HG03196 (cell line): ENCODE measurements at regions not wholly inside any gene's neighbourhood (a gene's known extent, or its start where the extent isn't known, plus 50 kb on each side); places are given as distances from the start of the nearest gene placed in this dataset.
"Not testable (repeated sequence)": the region's sequence is repeated elsewhere in the genome, so short reads cannot be mapped to it uniquely, and the experiment has no call there.

ENCODE experiments used
- ATAC-seq: cut with Tn5 transposase; IDR thresholded peaks from one replicate; pipeline ENCODE4 v1.9.1; 2021; ENCODE audit not compliant: unreplicated experiment

GRCh38 chr3:174336784-174337183 lies 522.4 kb upstream of the NAALADL2 start:
- ATAC-seq, result no peak

DNA sequence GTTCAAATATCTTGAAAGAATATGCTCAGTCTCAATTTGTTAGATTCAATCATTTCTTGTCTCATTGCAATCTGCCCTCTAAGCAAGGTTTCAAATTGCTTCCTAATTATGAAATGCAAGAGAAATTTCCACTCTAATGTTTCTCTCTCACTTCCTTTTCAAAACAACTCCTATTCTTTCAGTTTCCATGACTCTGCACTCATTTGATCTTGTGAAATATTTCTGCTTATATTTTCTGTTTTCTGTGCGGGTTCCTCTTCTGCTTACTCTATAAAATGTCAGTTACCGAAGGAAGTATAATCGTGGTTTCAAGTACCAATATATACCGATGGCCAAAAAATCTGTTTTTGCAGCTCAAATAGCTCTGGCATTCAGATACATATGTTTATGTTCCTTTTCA lies 521.9 kb upstream of the NAALADL2 start:
- no peak for ATAC-seq

DNA sequence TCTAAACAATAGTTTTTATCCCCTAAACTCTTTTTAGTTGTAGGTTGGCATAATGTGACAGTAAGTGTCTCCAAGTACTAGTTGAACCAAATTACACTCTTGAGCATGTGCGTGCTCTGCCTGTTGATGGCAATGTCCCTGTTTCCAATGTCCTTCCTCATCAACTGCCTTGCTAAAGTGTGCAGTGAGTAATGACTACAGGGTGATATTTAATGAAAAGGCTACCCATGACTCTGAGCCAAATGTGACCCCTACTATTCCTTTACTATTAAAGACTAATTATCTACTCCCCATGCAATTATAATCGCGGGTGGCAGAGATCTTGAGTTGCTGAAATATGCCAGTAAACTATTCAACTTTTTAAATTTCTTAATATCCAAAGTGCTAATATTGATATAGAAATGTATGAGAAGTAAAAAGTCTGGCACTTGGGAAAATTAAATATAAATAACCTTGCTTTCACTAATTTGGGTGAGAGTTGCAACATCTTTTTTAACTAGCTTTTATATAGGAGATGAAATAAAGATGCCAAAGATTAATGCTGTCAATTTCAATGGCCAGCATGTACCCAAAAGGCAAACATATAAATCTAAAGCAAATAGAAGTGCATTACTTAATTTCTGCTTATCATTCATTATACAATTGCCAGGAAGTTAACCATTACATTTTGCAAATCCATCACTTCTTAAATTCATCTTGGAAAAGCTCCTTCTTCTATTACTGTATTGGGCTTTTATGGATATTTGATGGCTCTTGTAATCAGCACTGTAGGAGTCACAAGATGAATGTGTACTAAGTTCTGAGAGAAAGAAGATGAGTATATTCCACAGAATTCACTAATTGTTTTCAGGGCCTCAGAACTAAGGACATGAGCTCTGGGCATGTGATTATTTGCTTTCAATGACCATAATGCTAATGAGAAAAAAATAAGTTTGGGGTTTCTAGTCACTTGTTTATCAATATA lies 518.2 kb upstream of the NAALADL2 start:
- no peak for ATAC-seq

- no peak for ATAC-seq
These were observed 517.0 kb upstream of the NAALADL2 start for GRCh38 chr3:174342171-174342570.

GRCh38 chr3:174342941-174343501 lies 516.1 kb upstream of the NAALADL2 start:
- ATAC-seq, result no peak

DNA sequence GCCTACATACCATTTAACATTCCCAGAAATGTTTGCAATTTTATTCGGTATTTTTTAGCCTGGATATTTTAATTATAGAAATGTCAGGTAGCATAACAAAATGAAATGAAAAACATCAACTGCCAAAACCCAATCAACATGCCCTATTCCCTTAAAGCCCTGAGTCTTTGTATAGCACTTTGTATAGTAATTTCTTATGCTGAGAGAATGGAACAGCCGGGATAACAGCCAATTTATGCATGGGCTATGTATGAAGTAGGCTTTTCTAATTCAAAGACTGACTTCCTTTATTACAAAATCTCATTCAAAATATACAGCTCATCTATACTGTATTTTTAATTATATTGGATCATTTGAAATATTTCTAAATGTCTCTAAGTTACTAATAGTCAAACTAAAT lies 513.0 kb upstream of the NAALADL2 start:
- no peak for ATAC-seq

DNA sequence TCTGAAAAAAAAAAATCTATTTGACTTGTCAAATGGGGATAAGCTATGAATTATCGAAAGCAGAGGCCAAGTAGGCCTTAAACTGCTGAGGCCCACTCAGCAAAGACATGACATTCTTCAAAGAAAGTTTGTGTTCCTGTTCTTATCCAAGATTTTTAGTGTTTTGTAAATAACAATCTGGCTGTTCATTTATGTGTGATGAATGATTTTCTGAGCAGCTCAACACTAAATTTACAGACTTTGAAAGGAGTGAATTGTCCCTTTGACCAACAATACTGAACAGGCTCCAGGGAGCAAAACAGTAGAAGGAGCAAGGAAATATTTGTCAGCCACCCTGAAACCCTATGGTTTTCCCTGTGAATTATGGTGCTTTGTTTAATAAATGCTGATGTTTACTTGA lies 512.6 kb upstream of the NAALADL2 start:
- no peak for ATAC-seq

DNA sequence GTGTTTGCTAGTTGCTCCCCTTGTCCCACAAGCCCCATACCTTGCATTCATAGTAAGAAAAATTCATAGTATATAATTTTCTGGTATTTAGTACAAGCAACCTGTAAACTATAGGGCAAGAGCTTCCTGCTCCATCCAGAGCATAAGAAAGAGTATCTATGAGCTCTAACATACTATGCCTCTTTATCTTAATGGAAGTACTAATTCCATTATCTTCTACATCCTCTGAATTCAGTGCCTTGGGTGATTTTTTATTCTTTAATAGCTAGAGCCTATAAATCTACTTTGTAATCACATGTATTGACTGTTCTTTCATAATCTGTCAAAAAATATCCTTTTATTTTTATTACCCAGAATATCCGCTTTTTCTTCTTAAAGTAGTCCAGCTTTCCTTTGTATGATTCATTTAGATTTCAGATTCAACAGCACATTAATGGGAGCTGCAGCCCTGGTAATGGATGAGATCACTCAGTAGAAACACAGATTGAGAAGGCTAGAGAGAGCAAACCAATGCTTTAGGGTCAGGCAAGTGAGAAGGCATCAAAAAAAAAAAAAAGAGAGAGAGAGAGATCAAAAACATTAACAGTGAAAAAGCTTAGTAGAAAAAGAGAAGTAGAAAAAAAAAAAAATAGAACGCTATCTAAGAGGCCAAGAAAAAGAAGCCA lies 511.5 kb upstream of the NAALADL2 start:
- no peak for ATAC-seq

DNA sequence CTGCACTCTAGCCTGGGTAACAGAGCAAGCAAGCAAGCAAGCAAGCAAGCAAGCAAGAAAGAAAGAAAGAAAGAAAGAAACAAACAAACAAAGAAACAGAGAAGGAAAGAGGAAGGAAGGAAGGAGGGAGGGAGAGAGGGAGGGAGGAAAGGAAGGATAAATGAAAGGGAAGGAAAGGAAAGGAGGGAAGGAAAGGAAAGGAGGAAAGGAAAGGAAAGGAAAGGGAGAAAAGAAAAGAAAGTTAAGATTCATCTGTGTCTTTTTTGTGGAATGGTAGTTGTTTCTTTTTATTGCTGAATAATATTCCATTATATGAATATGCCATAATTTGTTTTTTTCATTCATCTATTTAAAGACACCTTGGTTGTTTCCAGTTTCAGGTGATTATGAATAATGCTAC lies 506.9 kb upstream of the NAALADL2 start:
- no peak for ATAC-seq

DNA sequence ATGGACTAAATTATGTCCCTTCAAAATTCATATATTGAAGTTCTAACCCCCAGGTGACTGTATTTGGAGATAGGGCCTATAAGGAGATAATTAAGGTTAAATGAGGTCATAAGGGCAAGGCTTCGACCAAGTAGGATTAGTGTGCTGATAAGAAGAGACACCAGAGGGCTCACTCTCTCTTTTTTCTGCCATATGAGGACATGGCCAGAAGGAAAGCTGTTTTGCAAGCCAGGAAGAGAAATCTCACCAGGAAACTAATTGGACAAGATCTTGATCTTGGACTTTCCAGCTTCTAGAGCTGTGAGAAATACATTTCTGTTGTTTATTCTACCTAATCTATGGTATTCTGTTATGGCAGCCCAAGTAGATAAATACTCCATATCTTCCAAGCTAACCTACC lies 503.6 kb upstream of the NAALADL2 start:
- no peak for ATAC-seq

- no peak for ATAC-seq
These were observed 502.5 kb upstream of the NAALADL2 start for GRCh38 chr3:174356596-174356995.

DNA sequence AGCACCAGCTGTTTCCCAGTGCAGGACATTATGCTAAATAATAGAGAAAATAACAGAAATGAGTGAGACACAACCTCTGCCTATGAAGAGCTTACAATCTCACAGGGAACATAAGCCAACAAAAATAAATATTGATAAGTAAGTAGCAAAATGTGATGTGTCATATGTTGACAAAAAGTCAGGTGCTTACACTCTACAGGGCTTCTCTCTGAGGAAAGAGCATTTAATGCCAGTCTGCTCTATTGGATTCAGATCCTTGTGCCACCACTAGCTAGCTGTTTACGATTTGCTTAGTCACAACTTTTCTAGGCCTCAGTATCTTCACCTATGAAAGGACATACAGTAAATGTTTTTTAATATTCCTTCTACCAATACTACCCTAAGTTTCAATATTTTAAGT lies 500.9 kb upstream of the NAALADL2 start:
- no peak for ATAC-seq

DNA sequence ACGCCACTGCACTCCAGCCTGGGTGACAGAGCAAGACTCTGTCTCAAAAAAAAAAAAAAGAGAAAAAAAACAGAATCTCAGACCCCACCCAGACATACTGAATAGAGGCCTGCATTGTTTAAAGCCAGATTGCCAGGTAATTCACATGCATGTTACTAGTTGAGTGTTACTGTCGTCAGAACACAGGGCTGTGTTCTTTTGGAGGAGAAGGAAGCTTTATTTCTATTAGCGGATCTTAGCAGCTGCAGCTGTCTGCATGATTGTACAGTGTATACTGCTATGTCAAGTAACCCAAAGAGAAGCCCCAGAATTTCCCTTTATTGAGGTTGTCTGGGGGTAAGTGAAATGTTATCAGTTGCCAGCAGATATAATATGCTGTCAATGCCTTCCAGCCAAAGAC lies 496.6 kb upstream of the NAALADL2 start:
- no peak for ATAC-seq

DNA sequence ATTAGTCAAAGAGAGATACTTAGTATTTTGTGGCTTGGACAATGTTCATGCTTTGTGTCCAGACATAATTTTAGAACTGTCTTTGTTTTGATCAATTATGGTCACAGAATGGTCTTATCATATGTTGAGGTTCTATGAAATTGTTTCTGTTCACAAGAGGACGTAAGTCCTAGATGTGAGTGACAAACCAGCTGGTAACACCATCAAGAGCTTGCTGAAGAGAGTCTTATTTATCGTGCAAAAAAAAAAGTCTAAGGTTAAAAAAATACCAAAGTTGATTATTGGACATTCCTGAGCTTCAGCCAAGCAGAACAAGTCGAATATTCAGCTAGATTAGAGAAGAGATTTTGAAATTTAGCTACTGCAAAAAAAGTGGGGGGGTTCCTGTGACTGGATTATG lies 495.9 kb upstream of the NAALADL2 start:
- ATAC-seq, result no peak

GRCh38 chr3:174365796-174366195 lies 493.3 kb upstream of the NAALADL2 start:
- ATAC-seq, result no peak

- ATAC-seq, result not testable (repeated sequence)
These were observed 492.2 kb upstream of the NAALADL2 start for GRCh38 chr3:174366904-174367303.

DNA sequence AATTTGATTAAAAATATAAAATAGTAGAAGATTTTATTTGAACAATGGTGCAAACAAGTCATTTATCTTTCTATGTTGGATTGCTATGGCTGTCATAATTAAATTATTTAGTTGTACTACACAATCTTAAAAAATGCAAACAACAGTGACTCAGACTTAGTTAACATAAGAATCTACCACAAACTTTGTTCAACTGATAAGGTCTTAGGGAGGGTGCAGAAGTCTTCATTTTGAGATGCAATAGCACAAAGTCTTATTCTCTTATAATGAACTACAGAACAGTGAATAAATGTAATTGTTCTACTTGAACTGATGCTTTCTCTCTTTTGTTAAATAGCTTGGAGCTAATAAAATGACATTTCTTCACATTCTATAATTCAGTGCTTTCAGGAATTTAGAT lies 482.8 kb upstream of the NAALADL2 start:
- no peak for ATAC-seq

DNA sequence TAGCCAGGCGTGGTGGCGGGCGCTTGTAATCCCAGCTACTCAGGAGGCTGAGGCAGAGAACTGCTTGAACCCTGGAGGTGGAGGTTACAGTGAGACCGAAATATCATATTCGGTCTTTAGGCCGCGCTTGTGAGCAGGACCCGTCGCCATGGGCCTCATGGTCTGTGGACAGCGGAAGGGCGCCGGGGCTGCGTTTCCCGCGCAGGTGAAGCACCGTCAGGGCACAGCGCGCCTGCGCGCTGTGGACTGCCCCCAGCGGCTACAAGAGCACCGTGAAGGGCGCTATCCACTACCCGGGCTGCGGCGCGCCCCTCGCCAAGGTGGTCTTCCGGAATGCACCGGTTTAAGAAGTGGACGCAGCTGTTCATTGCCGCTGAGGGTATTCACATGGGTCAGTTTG lies 482.0 kb upstream of the NAALADL2 start:
- no peak for ATAC-seq

DNA sequence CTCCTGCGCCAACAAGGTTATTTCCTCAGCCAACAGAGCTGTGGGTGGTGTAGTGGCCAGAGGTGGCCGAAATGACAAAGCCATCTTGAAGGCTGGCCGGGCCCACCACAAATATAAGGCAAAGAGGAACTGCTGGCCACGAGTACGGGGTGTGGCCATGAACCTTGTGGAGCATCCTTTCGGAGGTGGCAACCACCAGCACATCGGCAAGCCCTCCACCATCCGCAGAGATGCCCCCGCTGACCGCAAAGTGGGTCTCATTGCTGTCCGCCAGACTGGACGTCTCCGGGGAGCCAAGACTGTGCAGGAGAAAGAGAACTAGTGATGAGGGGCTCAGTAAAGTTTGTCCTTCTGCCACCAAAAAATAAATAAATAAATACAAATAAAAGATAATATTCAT lies 481.4 kb upstream of the NAALADL2 start:
- ATAC-seq, result no peak

- ATAC-seq, result no peak
These were observed 476.3 kb upstream of the NAALADL2 start for GRCh38 chr3:174382878-174383277.

DNA sequence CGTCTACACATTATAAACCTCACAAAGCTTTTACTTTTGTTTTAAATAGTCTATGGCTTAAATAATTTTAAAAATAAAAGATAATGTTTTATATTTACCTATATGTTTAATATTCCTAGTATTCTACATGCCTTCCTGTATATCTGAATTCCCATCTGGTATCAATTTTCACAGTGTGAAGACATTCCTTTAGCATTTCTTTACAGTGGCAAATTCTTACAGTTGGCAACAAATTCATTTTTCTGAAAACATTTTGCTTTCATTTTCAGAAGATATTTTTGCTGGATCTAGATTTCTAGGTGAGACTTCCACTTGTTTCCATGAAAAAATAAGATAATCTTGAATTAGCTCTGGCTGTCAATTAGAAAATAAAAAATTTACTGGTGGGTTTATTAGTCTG lies 471.4 kb upstream of the NAALADL2 start:
- ATAC-seq, result no peak

DNA sequence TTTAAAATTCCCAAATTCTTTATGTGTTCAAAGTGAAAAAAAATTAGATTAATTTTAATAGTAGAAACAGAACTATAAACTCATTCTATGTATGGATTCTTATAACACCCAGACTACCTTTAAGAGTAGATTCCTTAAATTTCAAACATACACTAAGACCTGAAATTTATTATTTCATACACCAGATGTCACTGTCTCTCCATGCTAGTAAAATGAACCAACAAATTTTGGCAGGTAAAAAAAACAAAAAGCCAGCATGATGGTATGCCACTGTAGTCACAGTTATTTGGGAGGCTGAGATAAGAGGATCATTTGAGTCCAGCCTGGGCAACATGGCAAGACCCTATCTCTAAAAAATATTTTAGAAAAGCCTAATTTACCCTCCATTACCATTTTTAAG lies 461.3 kb upstream of the NAALADL2 start:
- no peak for ATAC-seq
